Ramos (cell line): ENCODE measurements at regions not wholly inside any gene's neighbourhood (a gene's known extent, or its start where the extent isn't known, plus 50 kb on each side); places are given as distances from the start of the nearest gene placed in this dataset.

ENCODE experiments used
- in situ Hi-C: fragments of 300-500 bp; cut with MboI; formaldehyde crosslinking; loops from one replicate; pipeline ENCODE4 v1.14.3; 2022; ENCODE audit warnings: low sequenced_read_pairs; ENCODE audit not compliant: unreplicated experiment

DNA sequence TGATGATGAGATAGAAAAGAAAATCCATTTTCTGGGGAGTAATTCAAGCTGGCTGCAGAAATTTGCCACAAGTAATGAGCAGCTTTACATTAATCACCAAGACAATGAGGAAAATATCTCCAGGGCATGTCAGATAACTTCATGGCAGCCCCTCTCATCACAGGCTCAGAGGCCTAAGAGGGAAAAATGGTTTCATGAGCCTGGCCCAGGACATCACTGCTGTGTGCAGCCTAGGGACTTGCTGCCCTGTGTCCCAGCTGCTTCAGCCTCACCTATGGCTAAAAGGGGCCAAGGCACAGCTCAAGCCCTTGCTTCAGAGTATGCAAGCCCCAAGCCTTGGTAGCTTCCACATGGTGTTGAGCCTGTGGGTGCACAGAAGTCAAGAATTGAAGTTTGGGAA, 161.7 kb downstream of the OPA1 start:
- in situ Hi-C loops = no loop called here

- in situ Hi-C loops = no loop called here
These were observed 163.5 kb downstream of the OPA1 start for GRCh38 chr3:193756536-193756935.

DNA sequence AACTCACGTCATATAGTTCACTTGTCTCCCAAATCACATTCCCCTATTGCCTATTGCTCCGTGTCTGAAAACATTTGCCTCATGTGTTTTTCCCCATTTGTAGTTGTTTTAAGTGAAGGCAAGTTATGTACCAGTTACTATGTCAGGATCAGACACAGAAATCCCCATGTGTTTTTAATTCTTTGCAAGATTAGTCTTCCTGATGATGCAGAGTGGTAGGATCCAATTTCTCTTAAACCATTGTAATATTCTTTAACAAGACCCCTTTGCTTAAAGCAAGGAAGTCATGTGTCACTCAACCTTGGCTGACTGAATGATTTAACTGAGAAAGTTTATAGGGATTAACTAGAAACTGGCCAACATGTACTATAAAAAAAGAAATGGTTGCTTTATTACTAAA, 164.4 kb downstream of the OPA1 start:
- in situ Hi-C loops = no loop called here

- in situ Hi-C loops = no loop called here
These were observed 169.0 kb downstream of the OPA1 start for GRCh38 chr3:193761969-193762368.

GRCh38 chr3:193762657-193763056, 169.6 kb downstream of the OPA1 start:
- in situ Hi-C loops = no loop called here

DNA sequence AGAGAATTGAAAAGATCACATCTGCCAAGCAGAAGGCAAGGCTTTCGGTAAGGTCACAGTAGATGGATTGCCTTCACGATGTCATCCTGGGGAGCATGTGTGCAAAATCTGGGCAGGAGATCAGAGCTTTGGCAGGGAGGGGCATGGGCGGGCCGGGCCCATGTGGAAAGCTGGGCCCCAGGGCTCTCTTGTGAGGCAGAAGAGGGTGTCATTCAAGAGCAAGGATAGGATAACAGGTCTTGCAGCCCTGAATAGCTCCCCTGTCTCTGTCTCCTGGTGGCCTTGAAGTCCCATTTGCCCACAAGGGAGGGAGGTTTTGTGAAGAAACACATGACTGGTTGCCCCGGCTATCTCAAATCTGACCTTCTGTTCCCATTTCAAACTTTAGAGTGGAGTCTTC, 172.0 kb downstream of the OPA1 start:
- in situ Hi-C loops = no loop called here

GRCh38 chr3:193767353-193768069, 174.5 kb downstream of the OPA1 start:
- in situ Hi-C loops = no loop called here

DNA sequence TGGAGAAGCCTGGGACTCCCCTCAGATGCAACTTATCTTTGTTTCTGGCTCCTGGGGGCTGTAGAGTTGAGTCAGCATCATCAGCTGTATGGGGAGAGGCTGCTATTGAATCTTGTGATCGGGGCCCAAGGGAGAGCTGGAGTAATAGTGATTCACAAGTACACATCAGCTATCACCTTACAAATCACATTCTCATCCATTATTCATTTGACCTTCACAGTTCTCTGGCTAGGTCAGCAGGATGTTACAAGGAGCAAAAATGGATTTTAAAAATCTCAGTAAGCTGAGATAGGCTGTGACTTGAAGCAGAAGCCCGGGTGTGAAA, 175.0 kb downstream of the OPA1 start:
- in situ Hi-C loops = no loop called here

GRCh38 chr3:193769437-193769836, 176.4 kb downstream of the OPA1 start:
- in situ Hi-C loops = no loop called here

- in situ Hi-C loops = no loop called here
These were observed 178.1 kb downstream of the OPA1 start for GRCh38 chr3:193771011-193771652.

GRCh38 chr3:193771653-193772421, 178.8 kb downstream of the OPA1 start:
- in situ Hi-C loops = no loop called here

- in situ Hi-C loops = no loop called here
These were observed 179.4 kb downstream of the OPA1 start for GRCh38 chr3:193772422-193772763.

DNA sequence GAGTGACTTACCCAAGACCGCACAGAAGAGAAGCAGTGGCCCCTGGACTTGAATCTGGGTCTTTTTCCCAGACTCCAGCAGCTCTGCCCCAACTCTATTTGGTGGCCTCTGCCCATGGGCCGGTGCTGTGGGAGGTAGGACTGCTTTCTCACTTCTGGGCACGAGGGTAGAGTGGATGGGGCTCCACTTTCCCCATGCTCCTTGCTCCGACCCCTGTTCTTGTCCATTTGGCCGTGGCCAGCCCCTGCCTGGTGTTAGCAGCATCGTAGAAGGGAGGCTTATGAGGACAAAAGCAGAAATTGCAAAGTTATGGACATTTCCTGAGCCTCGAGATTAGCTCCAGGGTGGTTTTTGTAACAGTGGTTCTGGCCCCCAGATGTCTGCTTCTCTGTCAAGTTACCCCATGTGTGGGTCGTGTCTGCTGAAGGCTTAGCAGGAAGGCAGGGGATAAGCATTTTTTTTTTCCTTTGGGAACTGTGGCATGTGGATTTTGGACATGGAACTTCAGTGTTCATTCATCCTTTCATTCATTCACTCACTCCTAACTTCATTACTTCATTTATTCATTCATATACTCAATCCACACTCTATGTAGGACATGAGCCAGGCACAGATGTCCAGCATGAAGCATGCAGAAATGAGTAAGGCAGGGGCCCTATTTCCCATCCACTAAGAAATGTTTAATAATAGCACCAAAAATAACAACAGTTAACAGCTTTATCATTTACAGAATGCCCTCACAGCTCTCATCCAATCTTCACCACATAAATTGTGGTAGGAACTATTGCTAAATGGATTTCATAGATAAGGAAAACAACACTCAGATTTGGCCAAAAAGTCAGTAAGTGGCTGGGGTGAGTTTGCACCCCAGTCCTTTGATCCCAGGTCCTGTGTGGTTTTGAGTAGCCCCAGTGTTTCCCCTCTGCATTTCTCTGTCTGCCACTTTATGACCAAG, 180.5 kb downstream of the OPA1 start:
- in situ Hi-C loops = no loop called here

DNA sequence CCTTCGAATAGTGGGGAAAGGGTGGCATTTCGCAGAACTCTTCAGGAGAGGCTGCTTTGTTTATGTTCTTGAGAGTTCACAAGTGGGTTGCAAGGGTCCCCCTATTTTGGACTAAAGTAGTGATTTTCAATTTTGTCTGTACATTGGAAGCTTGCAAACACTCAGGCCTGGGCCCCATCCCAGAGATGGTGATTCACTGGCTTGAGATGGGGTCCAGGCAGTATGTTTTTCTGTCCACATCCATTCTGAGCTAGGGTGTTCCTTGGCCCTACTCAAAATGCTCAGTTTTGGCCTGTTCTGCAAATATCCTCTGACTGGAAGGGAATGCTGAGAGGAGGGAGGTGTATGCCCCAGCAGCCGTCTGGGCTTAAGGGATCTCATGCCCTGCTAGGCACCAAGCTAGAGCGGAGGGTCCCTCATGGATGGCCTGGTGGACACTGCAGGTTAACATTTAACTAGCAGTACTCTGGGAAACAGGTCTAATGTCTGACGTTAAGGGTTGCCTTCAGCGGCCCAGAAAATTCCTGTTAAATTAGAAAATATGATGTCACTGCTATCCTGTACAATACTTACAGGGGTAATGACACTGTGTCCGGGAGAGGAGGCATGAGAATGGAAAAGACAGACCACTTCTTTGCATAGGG, 181.4 kb downstream of the OPA1 start:
- in situ Hi-C loops = no loop called here

- in situ Hi-C loops = no loop called here
These were observed 181.9 kb downstream of the OPA1 start for GRCh38 chr3:193774916-193775285.

DNA sequence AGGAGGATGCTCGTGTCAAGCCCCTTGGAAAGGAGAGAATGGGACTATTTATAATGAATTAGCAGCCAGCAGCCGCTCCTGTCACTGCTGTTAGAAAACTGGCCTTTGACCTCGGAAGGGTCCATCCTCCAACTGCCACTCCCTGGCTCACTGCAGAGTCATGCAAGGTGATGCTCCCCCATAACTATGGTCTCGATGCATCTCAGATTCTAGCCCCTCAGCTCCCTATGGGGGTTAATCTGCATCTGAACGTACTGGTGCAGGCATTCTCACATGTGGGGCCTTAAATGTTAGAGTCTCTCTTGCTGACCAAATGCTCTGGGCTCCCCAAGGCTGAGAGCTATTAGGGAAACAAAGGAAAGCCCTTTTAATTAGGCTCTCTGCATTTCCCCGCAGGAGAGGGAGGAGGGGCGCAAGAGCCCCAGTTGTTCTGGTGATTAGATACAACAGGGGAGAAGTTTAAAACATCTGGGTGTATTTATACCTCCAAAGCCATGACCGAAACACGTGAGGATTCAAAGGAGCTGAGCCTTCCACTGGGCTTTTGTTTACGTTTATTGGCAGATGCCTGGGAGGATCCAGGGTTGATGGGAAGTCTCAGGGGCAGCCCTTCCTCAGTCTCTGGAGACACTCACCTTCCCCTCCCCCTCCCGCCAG, 182.5 kb downstream of the OPA1 start:
- in situ Hi-C loops = no loop called here

DNA sequence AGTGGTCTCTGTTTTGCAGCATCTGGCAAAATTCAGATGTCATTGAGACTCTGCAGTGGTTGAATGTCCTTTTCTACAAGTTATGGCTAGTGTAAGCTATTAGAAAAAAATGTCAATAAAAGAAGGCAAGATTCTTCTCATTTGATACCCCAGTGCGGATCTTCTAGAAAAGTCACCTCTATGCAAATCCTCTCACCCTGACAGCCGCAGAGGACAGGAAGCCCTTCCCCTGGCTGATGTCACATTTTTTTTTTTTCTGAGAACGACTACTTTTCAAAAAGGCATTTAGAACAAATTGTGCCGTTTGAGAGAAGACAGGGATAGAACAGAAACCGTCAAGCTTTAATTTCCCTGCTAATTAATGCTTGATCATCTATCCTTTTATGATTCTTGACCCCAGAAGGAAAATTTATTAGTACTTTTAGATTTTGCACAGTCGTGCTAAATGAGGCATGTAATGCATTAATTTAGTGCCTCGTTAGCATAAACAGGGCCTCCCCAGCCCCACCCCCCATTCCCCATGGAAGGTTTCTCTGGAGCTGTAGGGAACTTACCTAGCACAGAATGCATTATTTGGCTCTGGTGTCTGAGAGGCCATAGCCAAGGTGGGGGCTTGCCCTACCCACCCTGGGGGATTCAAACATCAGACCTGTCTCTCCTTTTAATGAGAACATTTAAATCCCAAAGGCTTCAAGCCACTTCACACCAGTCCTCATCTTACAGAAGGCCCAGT, 183.8 kb downstream of the OPA1 start:
- in situ Hi-C loops = no loop called here

DNA sequence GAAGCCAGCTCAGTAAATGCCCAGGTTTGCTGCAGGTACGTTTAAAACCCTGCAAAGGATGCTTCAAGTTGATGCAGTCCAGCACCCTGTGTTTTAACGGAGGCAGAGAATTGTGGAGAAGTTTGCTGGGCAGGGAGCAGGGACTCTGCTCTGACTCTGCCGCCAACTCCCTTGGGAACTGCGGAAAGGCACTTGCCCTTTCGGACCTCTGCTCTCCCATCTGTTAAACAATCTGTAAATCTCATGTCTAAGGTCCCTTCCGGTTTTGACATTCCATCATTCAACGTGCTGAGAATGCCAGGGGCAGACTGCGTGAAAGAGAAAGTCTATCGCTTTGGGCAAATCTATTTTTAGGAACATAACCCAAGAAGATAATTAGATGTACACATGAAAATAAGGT, 184.5 kb downstream of the OPA1 start:
- in situ Hi-C loops = no loop called here

- in situ Hi-C loops = no loop called here
These were observed 185.7 kb downstream of the OPA1 start for GRCh38 chr3:193778676-193779075.
